NCI-H1048 (cell line): ENCODE measurements at regions not wholly inside any gene's neighbourhood (a gene's known extent, or its start where the extent isn't known, plus 50 kb on each side); places are given as distances from the start of the nearest gene placed in this dataset.

Experiments used
- DNase-seq: peaks from one replicate; lab custom pipeline; 2025; lab: John Stamatoyannopoulos, UW

GRCh38 chr1:190540366-190540765 lies 62.7 kb upstream of the BRINP3 start:
- DNase-seq: no peak

GRCh38 chr1:190551638-190552037 lies 74.0 kb upstream of the BRINP3 start:
- DNase-seq: no peak

- DNase-seq: no peak
Observed at GRCh38 chr1:190560161-190560681, 82.6 kb upstream of the BRINP3 start.

GRCh38 chr1:190563230-190563629 lies 85.6 kb upstream of the BRINP3 start:
- no peak for DNase-seq

- no peak for DNase-seq
Observed at GRCh38 chr1:190564117-190564516, 86.5 kb upstream of the BRINP3 start.

- DNase-seq: no peak
Observed at GRCh38 chr1:190578017-190578416, 100.4 kb upstream of the BRINP3 start.

- DNase-seq: no peak
Observed at GRCh38 chr1:190578526-190578925, 100.9 kb upstream of the BRINP3 start.

- DNase-seq: no peak
Observed at GRCh38 chr1:190579552-190580193, 102.0 kb upstream of the BRINP3 start.

- DNase-seq: no peak
Observed at GRCh38 chr1:190583862-190584261, 106.2 kb upstream of the BRINP3 start.

GRCh38 chr1:190588424-190588823 lies 110.8 kb upstream of the BRINP3 start:
- no peak for DNase-seq

- no peak for DNase-seq
Observed at GRCh38 chr1:190595438-190595837, 117.8 kb upstream of the BRINP3 start.

- no peak for DNase-seq
Observed at GRCh38 chr1:190597294-190597693, 119.6 kb upstream of the BRINP3 start.

- no peak for DNase-seq
Observed at GRCh38 chr1:190599670-190600069, 122.0 kb upstream of the BRINP3 start.

GRCh38 chr1:190602325-190602724 lies 124.7 kb upstream of the BRINP3 start:
- DNase-seq: no peak

- DNase-seq: no peak
Observed at GRCh38 chr1:190608282-190608681, 130.6 kb upstream of the BRINP3 start.

- DNase-seq: no peak
Observed at GRCh38 chr1:190615818-190616217, 138.2 kb upstream of the BRINP3 start.

- DNase-seq: no peak
Observed at GRCh38 chr1:190616235-190616634, 138.6 kb upstream of the BRINP3 start.

- no peak for DNase-seq
Observed at GRCh38 chr1:190619724-190620123, 142.1 kb upstream of the BRINP3 start.

GRCh38 chr1:190633488-190633887 lies 155.8 kb upstream of the BRINP3 start:
- no peak for DNase-seq

- no peak for DNase-seq
Observed at GRCh38 chr1:190634134-190634533, 156.5 kb upstream of the BRINP3 start.

GRCh38 chr1:190649553-190649952 lies 171.9 kb upstream of the BRINP3 start:
- DNase-seq: no peak

- no peak for DNase-seq
Observed at GRCh38 chr1:190658907-190659306, 181.2 kb upstream of the BRINP3 start.

- no peak for DNase-seq
Observed at GRCh38 chr1:190663962-190664361, 186.3 kb upstream of the BRINP3 start.

GRCh38 chr1:190665045-190665444 lies 187.4 kb upstream of the BRINP3 start:
- no peak for DNase-seq
